GM21529 (cell line): ENCODE measurements at regions not wholly inside any gene's neighbourhood (a gene's known extent, or its start where the extent isn't known, plus 50 kb on each side); places are given as distances from the start of the nearest gene placed in this dataset.
"Not testable (repeated sequence)": the region's sequence is repeated elsewhere in the genome, so short reads cannot be mapped to it uniquely, and the experiment has no call there.

Experiments
- ATAC-seq: cut with Tn5 transposase; IDR thresholded peaks from one replicate; pipeline ENCODE4 v1.9.1; 2021; ENCODE audit not compliant: unreplicated experiment

DNA sequence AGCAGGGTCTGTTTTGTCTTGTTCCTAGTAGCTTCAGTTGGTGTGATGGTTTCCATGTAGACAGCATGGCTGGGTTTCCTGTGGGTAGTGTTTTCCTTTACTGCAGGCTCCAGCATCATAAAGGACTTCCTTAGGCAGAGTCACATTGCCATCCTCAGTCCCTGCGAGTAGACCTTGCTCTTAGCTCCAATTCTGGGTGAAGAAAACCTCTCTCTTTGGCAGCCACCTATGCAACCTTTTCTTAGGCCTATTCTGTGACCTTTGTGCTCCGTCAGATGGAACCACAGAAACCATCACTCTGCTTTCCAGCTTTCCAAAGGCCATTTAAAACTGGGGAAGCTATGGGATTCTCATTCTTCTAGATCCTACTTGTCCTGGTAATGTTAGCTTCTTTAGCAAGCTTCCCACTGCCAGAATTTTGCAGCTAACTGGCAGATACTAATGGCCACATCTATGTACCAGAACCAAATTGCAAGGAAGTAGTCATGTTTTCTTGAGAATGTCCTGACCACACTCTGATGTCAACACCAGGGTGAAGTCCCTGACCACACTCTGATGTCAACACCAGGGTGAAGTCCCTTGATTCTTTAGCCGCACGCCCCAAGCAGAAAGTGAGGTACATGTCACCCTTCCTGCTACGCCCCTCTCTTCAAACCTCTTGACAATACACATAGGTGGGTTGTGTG lies 646.6 kb upstream of the HS3ST5 start:
- ATAC-seq: peak; percentile 98

GRCh38 chr6:114987281-114987680 lies 644.5 kb upstream of the HS3ST5 start:
- ATAC-seq: no peak

DNA sequence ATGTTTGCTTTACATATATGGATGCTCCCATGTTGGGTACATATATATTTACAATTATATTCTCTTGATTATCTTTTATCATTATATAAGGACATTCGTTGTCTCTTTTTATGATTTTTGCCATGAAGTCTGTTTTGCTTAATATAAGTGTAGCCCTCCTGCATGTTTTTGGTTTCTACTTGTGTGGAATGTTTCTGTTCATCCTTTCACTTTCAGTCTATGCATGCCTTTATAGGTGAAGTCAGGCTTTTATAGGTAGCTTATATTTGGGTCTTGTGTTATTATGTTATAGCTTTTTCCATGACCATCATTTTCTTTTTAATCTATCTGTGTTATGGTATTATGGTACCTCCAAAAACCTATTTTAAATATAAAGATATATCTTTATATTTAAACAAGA lies 612.5 kb upstream of the HS3ST5 start:
- no peak for ATAC-seq

DNA sequence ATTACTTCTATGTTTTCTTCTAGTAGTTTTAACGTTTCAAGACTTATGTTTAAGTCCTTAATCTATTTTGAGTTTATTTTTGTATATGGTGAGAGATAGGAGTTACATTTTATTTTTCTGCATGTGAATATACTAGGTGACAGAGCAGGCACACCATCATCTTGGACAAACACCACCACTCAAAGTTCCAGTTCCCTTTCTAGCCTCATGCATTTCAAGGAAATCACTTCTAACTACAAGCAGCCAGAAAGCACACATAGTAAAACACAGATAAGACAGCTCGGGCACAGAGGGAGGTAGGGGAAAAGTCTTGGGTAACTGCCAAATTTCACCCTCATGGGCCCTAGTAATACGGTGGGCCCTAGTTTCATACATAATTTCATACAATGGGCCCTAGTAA lies 609.4 kb upstream of the HS3ST5 start:
- no peak for ATAC-seq

DNA sequence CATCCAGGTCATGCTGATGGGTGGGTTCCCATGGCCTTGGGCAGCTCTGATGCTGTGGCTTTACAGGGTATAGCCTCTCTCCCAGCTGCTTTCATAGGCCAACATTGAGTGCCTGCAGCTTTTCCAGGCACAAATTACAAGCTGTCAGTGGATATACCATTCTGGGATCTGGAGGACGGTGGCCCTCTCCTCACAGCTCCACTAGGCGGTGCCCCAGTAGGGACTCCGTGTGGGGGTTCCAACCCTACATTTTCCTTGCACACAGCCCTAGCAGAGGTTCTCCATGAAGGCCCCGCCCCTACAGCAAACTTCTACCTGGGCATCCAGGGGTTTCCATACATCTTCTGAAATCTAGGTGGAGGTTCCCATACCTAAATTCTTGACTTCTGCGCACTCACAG lies 602.6 kb upstream of the HS3ST5 start:
- ATAC-seq: no peak

DNA sequence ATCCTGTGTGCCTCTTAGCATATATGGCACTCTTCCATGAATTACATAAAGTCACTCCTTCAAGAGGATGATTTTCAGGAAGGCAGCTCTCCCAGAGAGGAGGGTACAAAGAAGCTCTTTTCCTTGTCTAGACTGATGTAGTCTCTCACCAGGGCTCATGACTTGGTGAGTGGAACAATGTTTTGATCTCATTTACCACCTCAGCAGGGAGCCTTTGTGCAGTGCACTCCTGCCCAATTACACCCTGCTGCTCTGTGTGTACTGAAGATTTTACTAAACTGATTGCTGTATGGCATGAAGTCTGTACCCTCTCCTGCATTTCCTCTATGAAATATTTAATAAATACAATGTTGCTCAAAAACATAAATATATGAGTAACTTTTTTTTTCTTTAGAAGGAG lies 598.3 kb upstream of the HS3ST5 start:
- no peak for ATAC-seq

- ATAC-seq: no peak
These were observed 597.4 kb upstream of the HS3ST5 start for GRCh38 chr6:114940181-114940580.

GRCh38 chr6:114939630-114940029 lies 596.8 kb upstream of the HS3ST5 start:
- ATAC-seq: no peak

DNA sequence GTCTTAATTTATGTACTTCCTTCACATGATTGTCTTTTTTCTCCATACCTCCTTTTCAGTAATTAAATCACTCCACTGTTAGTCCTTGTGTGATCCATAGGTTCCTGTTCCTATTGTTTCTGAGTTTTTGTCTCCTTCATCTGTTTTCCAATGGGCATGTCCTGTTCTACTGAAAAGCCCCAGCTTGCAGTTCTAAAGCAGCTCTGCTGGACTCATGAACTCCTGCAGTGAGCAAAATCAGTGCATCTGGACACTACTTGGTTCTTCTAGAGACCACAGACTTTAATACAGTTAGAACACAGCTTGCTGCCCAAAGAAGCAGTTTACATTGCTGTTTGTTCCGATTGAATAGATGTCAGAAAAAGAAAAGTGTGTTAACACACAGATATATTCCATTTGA lies 593.3 kb upstream of the HS3ST5 start:
- no peak for ATAC-seq

DNA sequence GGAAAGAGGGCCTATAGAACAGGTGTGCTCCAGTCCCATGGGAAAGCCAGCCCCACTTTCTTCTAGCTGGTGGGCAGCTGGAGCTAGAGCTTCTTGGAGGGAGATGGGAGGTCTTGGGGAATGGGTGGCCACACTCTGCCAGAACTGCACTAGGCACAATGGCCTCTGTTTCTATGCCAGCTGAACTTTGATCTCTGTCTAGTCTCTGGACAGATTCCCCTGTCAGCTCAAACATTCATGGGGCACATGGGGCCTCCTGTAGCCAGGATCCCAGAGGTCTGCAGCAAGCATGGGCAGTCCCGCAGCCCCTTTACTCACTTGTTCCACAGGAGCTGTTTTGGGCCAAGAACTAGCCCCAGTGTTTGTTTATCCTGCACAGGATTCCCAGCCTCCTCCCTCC lies 591.3 kb upstream of the HS3ST5 start:
- no peak for ATAC-seq

DNA sequence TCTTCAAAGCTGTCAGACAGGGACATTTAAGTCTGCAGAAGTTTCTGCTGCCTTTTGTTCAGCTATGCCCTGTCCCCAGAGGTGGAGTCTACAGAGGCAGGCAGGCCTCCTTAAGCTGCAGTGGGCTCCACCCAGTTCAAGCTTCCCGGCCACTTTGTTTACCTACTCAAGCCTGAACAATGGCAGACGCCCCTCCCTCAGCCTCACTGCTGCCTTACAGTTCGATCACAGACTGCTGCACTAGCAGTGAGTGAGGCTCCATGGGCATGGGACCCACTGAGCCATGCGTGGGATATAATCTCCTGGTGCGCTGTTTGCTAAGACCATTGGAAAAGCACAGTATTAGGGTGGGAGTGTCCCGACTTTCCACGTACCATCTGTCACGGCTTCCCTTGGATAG lies 585.9 kb upstream of the HS3ST5 start:
- not testable (repeated sequence) for ATAC-seq

DNA sequence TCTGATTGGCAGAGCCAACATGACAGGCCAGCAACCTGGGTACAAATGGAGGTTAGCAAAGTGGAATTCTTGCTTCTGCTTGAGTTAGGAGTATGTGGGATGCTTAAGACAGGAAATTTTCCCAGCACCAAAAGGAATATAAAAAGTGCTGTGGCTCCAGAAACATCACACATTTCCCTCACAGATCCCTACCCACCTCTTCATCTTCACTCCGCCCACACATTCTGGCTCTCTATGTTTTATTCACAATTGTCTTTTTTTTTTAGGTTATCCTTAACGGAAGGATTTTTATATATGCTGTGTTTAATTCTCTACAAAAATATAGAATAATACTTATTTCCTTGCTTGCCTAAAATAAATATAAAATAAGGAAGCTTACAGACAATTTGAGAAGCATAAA lies 563.3 kb upstream of the HS3ST5 start:
- ATAC-seq: no peak

DNA sequence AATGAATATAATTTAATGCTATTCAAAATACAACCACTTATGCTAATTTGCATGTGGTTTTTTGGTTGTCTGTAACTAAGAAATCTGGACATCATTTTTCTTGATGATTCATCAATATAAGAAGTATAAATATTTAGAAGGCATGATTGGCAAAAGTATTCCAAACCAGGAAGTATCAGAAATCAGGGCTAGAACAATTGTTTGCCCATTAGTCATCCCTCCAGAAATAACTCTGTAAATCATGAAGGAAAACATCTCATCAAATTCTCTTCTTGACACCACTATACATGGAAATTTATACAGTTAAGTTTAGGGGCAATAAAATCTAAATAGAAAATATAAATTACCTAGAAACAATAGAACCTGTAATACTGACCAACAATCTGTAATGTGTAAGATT lies 554.7 kb upstream of the HS3ST5 start:
- ATAC-seq: no peak

DNA sequence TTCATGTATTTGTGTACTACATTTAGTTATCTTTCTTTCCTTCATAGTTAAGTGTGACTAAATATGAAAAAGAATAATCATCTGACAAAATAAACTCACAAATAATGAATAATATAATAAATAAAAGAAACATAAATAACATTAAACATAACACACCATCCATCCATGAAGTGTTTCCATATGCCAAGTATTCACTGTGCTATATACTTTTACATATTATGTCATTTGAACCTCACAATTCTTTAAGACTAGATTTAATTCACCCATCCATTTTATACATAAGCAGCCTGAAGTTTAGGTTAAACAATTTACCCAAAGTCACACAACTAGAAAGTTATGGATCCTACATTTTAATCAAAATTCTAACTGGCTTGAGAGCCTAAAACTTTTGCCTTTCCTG lies 549.4 kb upstream of the HS3ST5 start:
- no peak for ATAC-seq

GRCh38 chr6:114888241-114888640 lies 545.4 kb upstream of the HS3ST5 start:
- no peak for ATAC-seq

- ATAC-seq: no peak
These were observed 544.0 kb upstream of the HS3ST5 start for GRCh38 chr6:114886670-114887436.

DNA sequence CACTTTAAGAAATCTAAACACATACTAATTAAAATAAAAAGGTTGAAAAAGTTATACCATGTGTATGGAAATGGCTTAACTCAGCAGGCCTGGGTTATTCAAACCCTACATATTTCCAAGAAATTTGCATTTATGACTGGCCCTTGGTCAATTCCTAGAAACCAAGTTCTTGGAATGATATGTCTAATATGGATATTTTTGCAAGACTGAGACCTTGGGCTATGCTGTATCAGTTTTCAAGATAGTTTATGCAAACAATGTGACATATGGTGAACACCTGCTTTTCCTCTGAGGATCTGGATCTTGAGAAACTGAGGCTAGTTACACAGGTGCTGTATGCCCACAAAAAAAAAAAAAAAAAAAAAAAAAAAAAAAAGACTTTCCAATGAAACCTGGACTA lies 536.9 kb upstream of the HS3ST5 start:
- ATAC-seq: no peak

- no peak for ATAC-seq
These were observed 535.3 kb upstream of the HS3ST5 start for GRCh38 chr6:114878091-114878490.

DNA sequence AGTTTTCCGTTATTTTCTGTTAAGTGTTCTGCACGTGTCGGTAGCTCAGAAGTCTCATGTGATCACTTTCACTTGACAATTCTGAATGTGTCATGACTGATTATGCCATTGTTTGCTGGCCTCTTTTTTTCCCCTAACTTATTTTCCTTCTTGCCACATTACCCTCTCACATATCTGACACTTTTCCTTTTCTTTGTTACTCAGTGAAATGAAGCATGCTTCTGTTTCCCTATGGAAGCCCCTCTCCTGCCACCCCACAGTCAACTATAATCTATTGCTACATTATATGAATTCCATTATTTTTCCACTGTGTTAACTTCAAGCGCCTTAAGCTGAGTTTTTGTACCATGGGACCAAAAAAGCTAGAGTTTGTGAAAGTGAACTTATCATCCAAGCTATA lies 531.6 kb upstream of the HS3ST5 start:
- no peak for ATAC-seq

GRCh38 chr6:114865506-114865905 lies 522.7 kb upstream of the HS3ST5 start:
- ATAC-seq: not testable (repeated sequence)

- no peak for ATAC-seq
These were observed 520.8 kb upstream of the HS3ST5 start for GRCh38 chr6:114863610-114864009.

DNA sequence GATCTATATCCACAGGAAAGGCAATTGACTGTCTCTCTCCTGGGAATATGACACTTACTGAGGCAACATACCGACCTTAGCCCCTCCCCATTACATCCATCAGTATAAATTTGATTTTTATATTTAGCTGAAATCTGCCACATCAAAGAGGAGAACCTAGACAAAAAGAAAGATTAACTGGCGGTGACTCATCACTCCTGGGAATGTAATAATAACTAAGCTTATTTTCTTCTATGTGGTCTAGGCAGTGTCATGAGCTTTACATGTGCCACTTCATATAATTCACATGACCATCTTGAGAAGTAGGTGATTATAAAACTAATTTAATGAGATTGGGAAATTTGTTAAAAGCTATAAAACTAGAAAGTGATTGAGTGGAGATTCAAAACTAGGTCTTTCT lies 520.0 kb upstream of the HS3ST5 start:
- no peak for ATAC-seq

DNA sequence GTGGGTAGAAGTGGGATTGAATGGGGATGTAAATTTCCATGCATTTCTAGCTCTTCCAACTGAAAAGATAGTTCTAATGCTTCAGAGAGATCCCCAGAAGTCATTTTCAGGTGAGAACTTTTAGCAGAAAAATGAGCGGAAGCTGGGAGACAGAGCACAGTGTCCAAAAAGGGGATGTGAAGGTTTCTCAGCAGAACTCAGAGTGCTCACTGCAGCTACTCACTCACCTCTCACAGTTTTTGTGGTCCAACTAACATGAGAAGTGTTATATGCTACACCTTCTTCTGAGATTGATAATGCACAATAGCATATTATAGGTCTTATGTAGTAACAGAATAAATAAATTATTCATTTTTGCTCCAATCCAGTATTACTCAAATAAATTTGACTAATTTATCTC lies 519.2 kb upstream of the HS3ST5 start:
- ATAC-seq: no peak
